ENCODE measurements at regions not wholly inside any gene's neighbourhood (a gene's known extent, or its start where the extent isn't known, plus 50 kb on each side); places are given as distances from the start of the nearest gene placed in this dataset.
A peak's percentile ranks its signal among the peaks of the same experiment; 100 is the strongest.

GRCh38 chr6:169337886-169338445 is 84.3 kb upstream of the THBS2 start:
- Mint-ChIP-seq H3K27ac (no peak overlapping the region), H3K4me3 (no peak overlapping the region)

GRCh38 chr6:169335301-169335700 is 81.7 kb upstream of the THBS2 start:
- Mint-ChIP-seq H3K9me3 (no peaks in the 10 kb centered on the region), H3K4me1 (ENCODE audit: low read depth) (no peaks in the 10 kb centered on the region), H3K4me3 (no peak overlapping the region), H3K27me3 (ENCODE audit: insufficient read depth) (peaks cover 2% of the 10 kb centered on the region), H3K36me3 (ENCODE audit: low read depth) (no peaks in the 10 kb centered on the region), H3K27ac (no peak overlapping the region)
- TF ChIP-seq, protein P1, sequence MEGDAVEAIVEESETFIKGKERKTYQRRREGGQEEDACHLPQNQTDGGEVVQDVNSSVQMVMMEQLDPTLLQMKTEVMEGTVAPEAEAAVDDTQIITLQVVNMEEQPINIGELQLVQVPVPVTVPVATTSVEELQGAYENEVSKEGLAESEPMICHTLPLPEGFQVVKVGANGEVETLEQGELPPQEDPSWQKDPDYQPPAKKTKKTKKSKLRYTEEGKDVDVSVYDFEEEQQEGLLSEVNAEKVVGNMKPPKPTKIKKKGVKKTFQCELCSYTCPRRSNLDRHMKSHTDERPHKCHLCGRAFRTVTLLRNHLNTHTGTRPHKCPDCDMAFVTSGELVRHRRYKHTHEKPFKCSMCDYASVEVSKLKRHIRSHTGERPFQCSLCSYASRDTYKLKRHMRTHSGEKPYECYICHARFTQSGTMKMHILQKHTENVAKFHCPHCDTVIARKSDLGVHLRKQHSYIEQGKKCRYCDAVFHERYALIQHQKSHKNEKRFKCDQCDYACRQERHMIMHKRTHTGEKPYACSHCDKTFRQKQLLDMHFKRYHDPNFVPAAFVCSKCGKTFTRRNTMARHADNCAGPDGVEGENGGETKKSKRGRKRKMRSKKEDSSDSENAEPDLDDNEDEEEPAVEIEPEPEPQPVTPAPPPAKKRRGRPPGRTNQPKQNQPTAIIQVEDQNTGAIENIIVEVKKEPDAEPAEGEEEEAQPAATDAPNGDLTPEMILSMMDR (IDR thresholded peaks at IDR 0.05) = no peak
- no peak for DNase-seq

More at GRCh38 chr6:169337886-169338445, 84.3 kb upstream of the THBS2 start:
- no peaks in the 10 kb centered on the region for H3K4me1 Mint-ChIP-seq (ENCODE audit: low read depth)
- H3K36me3 Mint-ChIP-seq (ENCODE audit: low read depth) = no peaks in the 10 kb centered on the region
- TF ChIP-seq, protein P1 (IDR thresholded peaks at IDR 0.05) = no peak
- no peak for DNase-seq
- no peaks in the 10 kb centered on the region for H3K9me3 Mint-ChIP-seq
- H3K27me3 Mint-ChIP-seq (ENCODE audit: insufficient read depth) = peaks cover 2% of the 10 kb centered on the region; the same call in 1 of the 2 replicates

GRCh38 chr6:169332250-169332649 is 78.6 kb upstream of the THBS2 start:
- DNase-seq = no peak
- Mint-ChIP-seq H3K9me3 (no peaks in the 10 kb centered on the region), H3K4me3 (no peak overlapping the region), H3K27me3 (ENCODE audit: insufficient read depth) (no peaks in the 10 kb centered on the region; the same call in none of the 2 replicates), H3K4me1 (ENCODE audit: low read depth) (peaks cover 15% of the 10 kb centered on the region; the same call in 1 of the 2 replicates), H3K36me3 (ENCODE audit: low read depth) (no peaks in the 10 kb centered on the region), H3K27ac (no peak overlapping the region)
- TF ChIP-seq, protein P1 (IDR thresholded peaks at IDR 0.05) = no peak

DNA sequence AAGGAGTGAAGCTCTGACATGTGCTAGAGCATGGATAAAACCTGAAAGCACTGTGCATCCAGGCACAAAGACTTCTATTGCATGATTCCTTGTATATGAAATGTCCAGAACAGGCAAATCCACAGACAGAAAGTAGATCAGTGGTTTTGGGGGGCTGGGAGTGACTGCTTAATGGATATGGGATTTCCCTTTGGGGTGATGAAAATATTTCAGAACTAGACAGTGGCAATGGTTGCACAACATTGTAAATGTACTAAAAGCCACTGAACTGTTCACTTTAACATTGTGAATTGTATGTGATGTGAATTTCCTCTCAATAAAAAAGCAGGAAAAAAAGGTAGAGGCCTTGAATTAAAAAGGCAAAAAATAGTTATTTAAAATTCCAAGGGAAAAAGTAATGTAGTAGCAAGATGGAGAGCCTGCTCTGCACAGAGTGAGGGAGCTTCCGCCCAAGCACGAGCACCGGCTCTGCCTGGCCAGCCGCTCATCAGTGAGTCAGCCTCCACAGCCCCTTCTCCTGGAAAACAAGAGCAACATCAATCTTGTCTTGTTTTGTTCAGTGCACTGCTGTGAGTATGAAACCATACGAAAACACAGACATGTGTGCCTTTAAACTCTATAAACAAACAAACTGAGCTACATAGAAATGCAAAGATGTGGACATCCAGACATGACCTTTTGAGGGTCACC is 74.6 kb upstream of the THBS2 start:
- H3K4me1 Mint-ChIP-seq (ENCODE audit: low read depth) = peaks cover 26% of the 10 kb centered on the region
- TF ChIP-seq, protein P1 (IDR thresholded peaks at IDR 0.05) = no peak
- peak; percentile 9 for DNase-seq
- no peak overlapping the region for H3K4me3 Mint-ChIP-seq
- H3K36me3 Mint-ChIP-seq (ENCODE audit: low read depth) = no peaks in the 10 kb centered on the region
- H3K27ac Mint-ChIP-seq = no peak overlapping the region
- peaks cover 1% of the 10 kb centered on the region; the same call in 1 of the 2 replicates for H3K27me3 Mint-ChIP-seq (ENCODE audit: insufficient read depth)
- H3K9me3 Mint-ChIP-seq = no peaks in the 10 kb centered on the region

- Mint-ChIP-seq H3K36me3 (ENCODE audit: low read depth) (no peaks in the 10 kb centered on the region), H3K27me3 (ENCODE audit: insufficient read depth) (peaks cover 5% of the 10 kb centered on the region), H3K27ac (no peak overlapping the region), H3K4me3 (no peak overlapping the region), H3K9me3 (no peaks in the 10 kb centered on the region), H3K4me1 (ENCODE audit: low read depth) (peaks cover 26% of the 10 kb centered on the region)
- TF ChIP-seq, protein P1 (IDR thresholded peaks at IDR 0.05) = peak; percentile 67
- peak; percentile 22 for DNase-seq
Measured at GRCh38 chr6:169326067-169326799, 72.6 kb upstream of the THBS2 start.

All from HFFc6 (cell line).